Activated CD8-positive, alpha-beta memory T cell treated with anti-CD3 and anti-CD28 coated beads, Interleukin-2, amount 50 U/mL, for 1 hour (primary cell): ENCODE measurements at regions not wholly inside any gene's neighbourhood (a gene's known extent, or its start where the extent isn't known, plus 50 kb on each side); places are given as distances from the start of the nearest gene placed in this dataset.

Experiments
- DNase-seq: peaks from one replicate; pipeline ENCODE4 v3.0.0-alpha.2; 2020; ENCODE audit errors: extremely low read depth

- DNase-seq: no peak
These were observed 684.5 kb upstream of the ARGLU1 start for GRCh38 chr13:107252428-107252827.

GRCh38 chr13:107252021-107252420 is 684.1 kb upstream of the ARGLU1 start:
- no peak for DNase-seq

GRCh38 chr13:107251341-107251740 is 683.4 kb upstream of the ARGLU1 start:
- DNase-seq: no peak

DNA sequence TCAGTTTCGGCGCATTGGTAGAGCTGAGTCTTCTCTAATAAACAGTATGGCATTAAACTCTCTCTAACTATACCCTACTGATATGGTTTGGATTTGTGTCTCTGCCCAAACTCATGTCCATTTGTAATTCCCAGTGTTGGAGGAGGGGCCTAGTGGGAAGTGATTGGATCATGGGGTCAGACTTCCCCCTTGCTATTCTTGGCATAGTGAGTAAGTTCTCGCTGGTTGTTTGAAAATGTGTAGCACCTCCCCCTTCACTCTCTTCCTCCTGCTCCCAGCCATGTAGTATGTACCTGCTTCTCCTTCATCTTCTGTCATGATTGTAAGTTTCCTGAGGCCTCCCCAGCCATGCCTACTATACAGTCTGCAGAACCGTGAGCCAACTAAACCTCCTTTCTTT is 682.7 kb upstream of the ARGLU1 start:
- DNase-seq: no peak

DNA sequence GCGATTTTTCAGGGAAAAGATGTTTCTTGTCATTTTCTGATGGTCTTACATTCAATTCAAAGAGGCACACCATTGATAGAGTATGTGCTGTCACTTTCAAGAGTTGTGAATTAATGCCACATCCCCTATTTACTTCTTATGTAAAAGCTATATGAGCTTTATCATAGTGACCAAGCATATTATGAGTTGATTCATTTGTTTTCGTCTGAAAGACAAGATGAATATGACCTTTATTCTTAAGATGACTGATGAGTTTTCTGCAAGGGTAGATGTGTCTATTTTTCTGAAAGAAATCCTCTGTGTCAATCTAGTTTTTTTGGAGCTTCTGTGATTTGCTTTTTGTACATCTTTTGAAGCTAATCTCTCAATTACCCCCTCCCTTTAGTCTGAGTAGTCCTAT is 676.3 kb upstream of the ARGLU1 start:
- no peak for DNase-seq

DNA sequence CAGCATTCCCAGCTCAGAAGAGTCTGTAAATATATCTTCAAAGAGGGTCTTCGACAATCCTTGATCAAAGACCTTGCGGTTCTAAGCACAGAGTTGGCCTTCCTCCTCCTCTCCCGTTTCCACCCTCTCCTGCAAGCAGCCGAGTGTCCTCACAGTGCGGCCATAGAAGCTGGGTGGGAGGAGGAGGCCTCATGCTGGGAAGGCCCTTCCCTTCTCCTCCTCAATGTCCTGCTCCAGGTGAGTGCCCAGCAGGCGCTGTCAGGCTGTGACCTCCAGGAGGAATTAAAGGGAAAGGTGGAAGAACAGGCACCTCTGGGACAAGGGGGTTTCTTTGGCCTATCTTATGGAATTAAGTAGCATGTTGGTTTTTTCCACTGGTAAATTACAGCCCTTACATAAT is 674.2 kb upstream of the ARGLU1 start:
- DNase-seq: no peak

GRCh38 chr13:107241381-107241780 is 673.4 kb upstream of the ARGLU1 start:
- DNase-seq: no peak

GRCh38 chr13:107239213-107239612 is 671.3 kb upstream of the ARGLU1 start:
- DNase-seq: no peak

DNA sequence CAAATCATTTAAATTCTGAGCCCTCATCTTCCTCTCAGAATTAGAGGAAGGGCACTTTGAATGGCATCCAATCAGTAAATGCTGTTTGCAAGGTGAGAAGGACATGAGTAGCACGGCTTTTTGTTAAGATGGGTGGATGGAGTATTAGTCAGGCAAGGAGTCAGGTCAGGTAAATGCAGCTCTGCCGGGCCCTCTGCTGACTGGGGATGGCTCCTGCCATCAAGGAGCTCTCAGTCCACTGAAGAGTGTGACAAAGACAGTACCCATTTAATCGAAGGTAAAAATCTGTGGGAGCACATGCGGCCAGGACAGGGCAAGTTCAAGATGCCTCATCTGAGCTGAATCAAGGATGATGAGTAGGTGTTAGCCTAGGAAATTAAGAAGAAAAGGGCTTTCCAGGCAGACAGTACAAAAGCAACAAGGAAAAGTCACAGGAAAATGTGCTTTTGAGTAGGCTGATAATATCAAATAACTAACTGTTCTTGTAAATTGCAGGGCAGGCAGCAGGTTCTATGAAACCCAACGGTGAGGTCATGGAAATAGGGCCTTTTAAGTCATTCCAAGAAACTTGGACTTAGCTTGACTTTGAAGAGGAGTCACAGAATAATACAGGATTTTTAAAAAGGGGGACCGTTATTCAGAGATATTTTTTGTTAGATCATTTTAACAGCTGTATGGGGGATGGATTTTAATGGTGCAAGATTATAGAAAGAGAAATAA is 670.5 kb upstream of the ARGLU1 start:
- DNase-seq: no peak

- DNase-seq: no peak
These were observed 666.6 kb upstream of the ARGLU1 start for GRCh38 chr13:107234319-107235073.

DNA sequence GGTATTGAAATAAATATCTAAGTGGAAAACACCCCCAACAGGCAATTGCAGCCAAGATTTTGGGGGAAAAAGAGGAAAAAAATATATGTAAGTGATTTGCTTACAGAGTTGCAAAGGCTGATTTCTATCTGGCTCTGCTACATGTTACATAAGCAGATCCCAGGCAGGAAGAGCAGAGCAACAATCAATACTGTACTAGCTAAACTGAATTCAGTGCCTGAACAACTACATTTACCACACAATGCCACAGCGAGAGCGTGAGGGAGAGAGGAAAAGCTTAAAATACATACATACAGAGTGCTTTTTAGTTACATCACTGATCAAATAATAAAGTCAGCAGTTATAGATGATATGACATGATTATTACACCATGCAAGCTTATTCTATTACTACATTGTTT is 665.6 kb upstream of the ARGLU1 start:
- DNase-seq: no peak

- no peak for DNase-seq
These were observed 664.0 kb upstream of the ARGLU1 start for GRCh38 chr13:107231944-107232343.

GRCh38 chr13:107223867-107224266 is 655.9 kb upstream of the ARGLU1 start:
- DNase-seq: no peak

- no peak for DNase-seq
These were observed 654.7 kb upstream of the ARGLU1 start for GRCh38 chr13:107222597-107222996.

DNA sequence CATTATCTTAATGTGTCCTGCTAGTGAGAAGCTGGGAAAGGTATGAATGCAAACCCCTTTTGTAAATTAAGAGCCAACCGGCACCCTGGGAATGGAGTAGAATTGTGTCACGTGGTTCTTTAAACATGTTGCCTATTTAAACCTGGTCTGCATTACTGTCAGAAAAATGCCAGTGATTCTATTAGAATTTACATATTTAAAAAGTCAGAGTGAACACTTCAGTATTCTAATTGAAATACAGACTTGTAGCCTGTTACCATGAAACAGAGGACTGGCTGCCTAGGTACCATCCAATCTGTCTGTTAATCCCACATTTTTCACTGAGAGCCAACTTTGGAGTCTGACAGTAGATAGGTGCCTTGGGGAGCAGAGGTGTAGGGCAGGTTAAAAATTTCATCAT is 652.3 kb upstream of the ARGLU1 start:
- DNase-seq: no peak

- no peak for DNase-seq
These were observed 649.3 kb upstream of the ARGLU1 start for GRCh38 chr13:107217251-107217650.

- no peak for DNase-seq
These were observed 648.3 kb upstream of the ARGLU1 start for GRCh38 chr13:107216046-107216755.

DNA sequence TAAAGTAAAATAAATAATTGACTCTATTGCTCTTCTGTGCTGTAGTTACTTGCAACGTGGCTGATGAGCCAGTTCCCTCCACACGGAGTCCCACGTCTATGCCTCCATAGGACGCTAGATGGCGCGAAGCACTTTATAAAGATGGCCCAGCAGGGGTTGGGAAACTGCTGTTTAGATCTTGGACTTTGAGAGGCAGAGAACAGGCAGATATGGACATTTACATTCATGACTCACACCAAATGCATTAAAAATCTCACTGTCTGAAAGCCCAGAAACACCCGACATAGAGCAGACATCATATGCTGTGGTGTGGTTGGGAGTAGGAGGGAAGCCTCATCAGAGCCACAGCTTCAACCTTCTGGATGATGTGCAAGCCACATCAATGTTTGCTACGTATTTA is 643.1 kb upstream of the ARGLU1 start:
- no peak for DNase-seq

GRCh38 chr13:107210723-107211030 is 642.7 kb upstream of the ARGLU1 start:
- DNase-seq: no peak

DNA sequence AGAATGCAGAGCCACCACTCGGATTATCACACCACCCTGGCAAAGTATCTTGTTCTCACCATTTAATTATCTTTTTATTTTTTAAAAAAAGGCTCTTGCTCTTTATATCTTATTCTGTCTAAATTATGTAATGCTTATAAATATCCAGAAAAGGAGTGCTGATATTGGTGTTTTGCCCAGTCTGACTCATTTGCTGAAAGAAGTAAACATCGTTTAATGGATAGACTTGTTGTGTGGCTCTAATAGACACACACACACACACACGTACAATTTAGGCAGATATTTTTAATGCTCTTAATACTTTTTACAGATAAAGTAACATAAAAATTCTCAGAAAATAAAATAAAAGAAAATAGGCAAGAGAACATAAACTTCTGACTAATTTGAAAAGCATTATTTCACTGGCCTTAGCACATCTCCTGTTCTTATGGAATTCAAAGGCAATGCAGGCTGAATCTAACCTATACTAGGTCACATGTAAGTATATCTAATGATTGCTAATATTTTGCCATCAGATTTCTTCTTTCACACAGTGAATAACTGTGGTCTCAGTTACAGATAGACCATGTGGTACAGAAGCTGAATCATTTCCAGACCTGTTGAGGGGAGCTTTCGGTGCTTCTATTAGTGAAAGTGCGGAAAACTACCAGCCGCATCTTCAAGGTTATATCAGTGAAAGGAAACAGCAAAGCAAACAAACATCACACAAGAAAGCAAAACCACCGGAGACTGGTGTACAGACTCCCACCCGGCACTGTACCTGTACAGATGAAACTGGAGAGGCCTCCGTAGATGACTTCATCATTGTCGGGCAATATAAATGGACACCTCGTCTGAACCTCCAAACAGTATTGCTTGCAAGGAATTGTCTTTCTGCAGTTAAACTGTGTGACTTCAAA is 642.1 kb upstream of the ARGLU1 start:
- no peak for DNase-seq

DNA sequence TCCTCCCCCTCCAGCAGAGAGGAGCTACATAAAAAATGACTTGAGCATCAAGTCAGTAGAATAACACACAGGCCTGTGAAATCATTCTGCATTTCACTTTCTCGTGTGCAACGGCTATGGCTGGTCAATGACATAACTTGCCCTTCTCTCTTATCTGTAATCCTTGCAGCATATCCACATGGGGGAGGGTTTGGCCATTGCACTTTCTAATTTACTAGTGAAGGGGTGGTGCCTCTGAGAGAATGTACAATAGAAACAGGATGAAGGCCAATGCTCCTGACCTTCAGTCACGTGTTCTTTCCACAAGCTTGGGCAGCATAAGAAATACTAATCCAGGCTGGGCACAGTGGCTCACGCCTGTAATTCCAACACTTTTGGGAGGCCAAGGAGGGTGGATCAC is 641.0 kb upstream of the ARGLU1 start:
- DNase-seq: no peak
